Nucleus accumbens (tissue), 56 donors: ENCODE measurements at regions not wholly inside any gene's neighbourhood (a gene's known extent, or its start where the extent isn't known, plus 50 kb on each side); places are given as distances from the start of the nearest gene placed in this dataset.

ENCODE experiments used
- DNase-seq, 56 donors: peaks; one replicate each; lab custom pipeline; 2025; lab: John Stamatoyannopoulos, UW

GRCh38 chr22:22742641-22743040, 98.2 kb downstream of the GGTLC2 start:
- DNase-seq = no peak

- DNase-seq = no peak
Measured at GRCh38 chr22:22743128-22743760, 98.8 kb downstream of the GGTLC2 start.

GRCh38 chr22:22744412-22745224, 100.2 kb downstream of the GGTLC2 start:
- DNase-seq = no peak

- DNase-seq = peak in 11 of 56 donors; percentile 1 to 44 (median 12)
Measured at GRCh38 chr22:22745225-22746060, 101.0 kb downstream of the GGTLC2 start.

GRCh38 chr22:22746061-22746962, 101.9 kb downstream of the GGTLC2 start:
- DNase-seq = no peak

GRCh38 chr22:22746963-22747933, 102.8 kb downstream of the GGTLC2 start:
- DNase-seq = no peak

GRCh38 chr22:22748297-22748743, 103.9 kb downstream of the GGTLC2 start:
- peak in 24 of 56 donors; percentile 1 to 58 (median 15) for DNase-seq

- no peak for DNase-seq
Measured at GRCh38 chr22:22748756-22749155, 104.3 kb downstream of the GGTLC2 start.

GRCh38 chr22:22749167-22749758, 104.8 kb downstream of the GGTLC2 start:
- DNase-seq = no peak

- DNase-seq = no peak
Measured at GRCh38 chr22:22750335-22751042, 106.1 kb downstream of the GGTLC2 start.

- DNase-seq = no peak
Measured at GRCh38 chr22:22751043-22751603, 106.7 kb downstream of the GGTLC2 start.

GRCh38 chr22:22752199-22752555, 107.8 kb downstream of the GGTLC2 start:
- DNase-seq = no peak

GRCh38 chr22:22752556-22753477, 108.4 kb downstream of the GGTLC2 start:
- no peak for DNase-seq

- DNase-seq = peak in 8 of 56 donors; percentile 3 to 50 (median 18)
Measured at GRCh38 chr22:22753526-22754267, 109.3 kb downstream of the GGTLC2 start.

GRCh38 chr22:22754268-22754657, 109.8 kb downstream of the GGTLC2 start:
- no peak for DNase-seq
